GM19193 (cell line): ENCODE measurements at regions not wholly inside any gene's neighbourhood (a gene's known extent, or its start where the extent isn't known, plus 50 kb on each side); places are given as distances from the start of the nearest gene placed in this dataset.

ENCODE experiments used
- POLR2A ChIP-seq: IDR thresholded peaks from 4 replicates; pipeline ENCODE4 v1.6.1; 2011; ENCODE audit not compliant: insufficient read depth, insufficient read length; ENCODE audit errors: extremely low read depth

DNA sequence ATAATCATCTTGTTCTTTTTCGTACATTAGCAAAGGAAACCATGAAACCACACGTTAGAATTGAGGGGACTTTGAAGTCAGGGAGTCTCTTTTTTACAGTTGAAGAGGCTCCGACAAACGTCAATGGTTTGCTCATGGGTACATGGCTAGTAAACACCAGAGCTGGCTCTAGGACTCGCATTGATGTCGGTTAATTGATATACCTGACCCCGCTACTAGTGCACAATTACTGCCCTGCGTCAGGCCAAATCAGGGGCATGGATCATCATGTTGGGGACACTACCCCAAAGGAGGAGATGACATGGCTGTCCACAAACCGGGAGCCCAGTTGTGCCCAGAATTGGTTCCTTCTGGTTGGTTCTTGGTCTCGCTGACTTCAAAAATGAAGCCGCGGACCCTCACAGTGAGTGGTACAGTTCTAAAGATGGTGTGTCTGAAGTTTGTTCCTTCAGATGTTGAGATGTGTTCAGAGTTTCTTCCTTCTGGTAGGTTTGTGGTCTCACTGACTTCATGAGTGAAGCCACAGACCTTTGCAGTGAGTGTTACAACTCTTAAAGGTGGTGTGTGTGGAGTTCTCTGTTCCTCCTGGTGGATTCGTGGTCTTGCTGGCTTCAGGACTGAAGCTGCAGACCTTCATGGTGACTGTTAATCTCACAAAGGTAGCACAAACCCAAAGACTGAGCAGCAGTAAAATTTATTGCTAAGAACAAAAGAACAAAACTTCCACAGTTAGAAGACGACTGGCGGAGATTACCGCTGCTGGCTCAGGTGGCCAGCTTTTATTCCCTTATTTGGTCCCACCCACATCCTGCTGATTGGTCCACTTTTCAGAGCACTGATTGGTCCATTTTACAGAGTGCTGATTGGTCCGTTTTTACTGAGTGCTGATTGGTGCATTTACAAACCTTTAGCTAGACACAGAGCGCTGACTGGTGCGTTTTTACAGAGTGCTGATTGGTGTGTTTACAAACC, 126.9 kb upstream of the ERRFI1 start:
- no peak for TF ChIP-seq POLR2A

- no peak for TF ChIP-seq POLR2A
Observed at GRCh38 chr1:8151647-8152046, 125.5 kb upstream of the ERRFI1 start.

GRCh38 chr1:8147956-8148355, 121.8 kb upstream of the ERRFI1 start:
- TF ChIP-seq POLR2A, result no peak

- TF ChIP-seq POLR2A, result no peak
Observed at GRCh38 chr1:8146257-8146855, 120.2 kb upstream of the ERRFI1 start.

GRCh38 chr1:8145545-8146202, 119.6 kb upstream of the ERRFI1 start:
- no peak for TF ChIP-seq POLR2A

- TF ChIP-seq POLR2A, result no peak
Observed at GRCh38 chr1:8144323-8144722, 118.2 kb upstream of the ERRFI1 start.

DNA sequence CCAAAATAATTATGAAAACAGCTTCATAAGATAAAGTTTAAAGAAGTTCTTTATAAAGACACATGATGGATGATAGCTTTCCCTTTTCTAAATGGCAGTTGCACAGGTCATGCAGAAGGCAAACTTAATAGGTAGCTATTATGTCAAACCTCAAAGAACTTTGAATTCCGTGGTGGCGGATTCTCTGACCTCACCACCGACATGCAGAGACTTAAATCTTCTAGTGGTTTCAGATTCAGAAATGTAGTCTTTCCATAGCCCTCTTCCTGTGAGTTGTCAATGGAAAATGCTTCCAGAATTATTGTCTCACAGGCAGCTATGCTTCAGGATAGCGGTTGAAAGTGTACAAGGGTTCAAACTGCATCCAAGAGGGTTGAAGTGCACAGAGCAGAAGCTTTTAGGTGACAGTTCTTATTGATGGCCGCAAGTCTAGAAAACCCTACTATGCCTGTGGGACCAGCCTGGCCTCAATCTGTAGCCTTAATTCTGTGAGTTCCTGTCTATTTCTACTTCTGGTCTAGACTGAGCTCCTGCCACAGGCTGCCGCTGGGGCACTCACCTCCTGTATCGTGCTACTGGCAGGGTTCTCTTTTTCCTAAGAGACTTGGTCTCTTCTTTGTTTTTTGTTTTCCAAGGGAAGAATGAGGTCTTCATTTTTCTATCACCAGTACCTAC, 117.0 kb upstream of the ERRFI1 start:
- no peak for TF ChIP-seq POLR2A

GRCh38 chr1:8139941-8140340, 113.8 kb upstream of the ERRFI1 start:
- no peak for TF ChIP-seq POLR2A

- no peak for TF ChIP-seq POLR2A
Observed at GRCh38 chr1:8139383-8139782, 113.3 kb upstream of the ERRFI1 start.

- TF ChIP-seq POLR2A, result no peak
Observed at GRCh38 chr1:8138673-8139072, 112.6 kb upstream of the ERRFI1 start.

DNA sequence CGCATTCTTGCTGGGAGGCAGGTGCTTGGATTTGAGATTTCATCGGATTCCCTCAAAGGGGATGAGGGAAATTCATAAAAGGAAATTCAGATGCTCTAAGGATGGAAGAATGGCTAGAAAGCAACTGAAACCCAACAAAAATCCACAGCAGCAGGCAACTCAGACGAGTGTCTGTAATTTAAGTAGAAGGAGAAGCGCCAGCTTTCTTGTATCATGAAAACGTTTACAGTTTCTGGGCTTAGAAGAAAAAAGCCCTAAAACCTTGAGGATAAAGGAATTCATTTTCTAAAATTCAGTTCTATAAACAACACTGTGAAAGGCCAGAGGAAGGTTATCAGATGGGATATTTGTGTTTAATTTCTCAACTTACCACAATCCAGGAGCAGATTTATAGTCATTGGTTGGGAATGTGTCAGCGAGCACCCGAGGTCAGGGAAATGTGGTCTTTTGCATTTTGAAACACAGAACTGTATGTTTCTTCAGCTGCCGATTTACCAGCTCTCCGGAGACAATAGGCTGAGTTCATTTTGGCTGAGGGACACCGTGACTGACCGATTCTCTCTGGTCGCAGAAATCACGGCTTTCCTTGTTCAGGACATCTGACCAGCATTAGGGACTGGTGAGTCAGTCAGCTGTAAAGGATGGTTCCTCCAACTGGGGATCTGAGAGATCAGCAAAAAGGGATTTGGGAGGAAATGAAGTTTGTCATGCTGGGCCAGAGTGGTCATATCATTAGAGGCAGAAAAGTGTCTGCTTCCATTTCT, 111.6 kb upstream of the ERRFI1 start:
- no peak for TF ChIP-seq POLR2A

- TF ChIP-seq POLR2A, result no peak
Observed at GRCh38 chr1:8136766-8137165, 110.7 kb upstream of the ERRFI1 start.

DNA sequence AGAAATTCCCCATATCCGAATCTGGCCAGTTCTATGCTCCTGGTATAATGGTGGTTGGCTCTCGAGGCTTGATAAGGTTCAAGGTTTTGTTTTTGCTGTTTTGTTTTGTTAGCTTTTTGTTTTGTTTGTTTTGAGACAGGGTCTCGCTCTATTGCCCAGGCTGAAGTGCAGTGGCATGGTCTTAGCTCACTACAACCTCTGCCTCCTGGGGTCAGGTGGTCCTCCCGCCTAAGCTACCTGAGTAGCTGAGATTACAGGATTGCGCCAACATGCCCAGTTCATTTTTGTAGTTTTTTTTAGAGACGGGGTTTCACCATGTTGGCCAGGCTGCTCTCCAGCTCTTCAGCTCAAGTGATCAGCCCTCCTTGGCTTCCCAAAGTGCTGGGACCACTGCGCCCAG, 109.1 kb upstream of the ERRFI1 start:
- no peak for TF ChIP-seq POLR2A

DNA sequence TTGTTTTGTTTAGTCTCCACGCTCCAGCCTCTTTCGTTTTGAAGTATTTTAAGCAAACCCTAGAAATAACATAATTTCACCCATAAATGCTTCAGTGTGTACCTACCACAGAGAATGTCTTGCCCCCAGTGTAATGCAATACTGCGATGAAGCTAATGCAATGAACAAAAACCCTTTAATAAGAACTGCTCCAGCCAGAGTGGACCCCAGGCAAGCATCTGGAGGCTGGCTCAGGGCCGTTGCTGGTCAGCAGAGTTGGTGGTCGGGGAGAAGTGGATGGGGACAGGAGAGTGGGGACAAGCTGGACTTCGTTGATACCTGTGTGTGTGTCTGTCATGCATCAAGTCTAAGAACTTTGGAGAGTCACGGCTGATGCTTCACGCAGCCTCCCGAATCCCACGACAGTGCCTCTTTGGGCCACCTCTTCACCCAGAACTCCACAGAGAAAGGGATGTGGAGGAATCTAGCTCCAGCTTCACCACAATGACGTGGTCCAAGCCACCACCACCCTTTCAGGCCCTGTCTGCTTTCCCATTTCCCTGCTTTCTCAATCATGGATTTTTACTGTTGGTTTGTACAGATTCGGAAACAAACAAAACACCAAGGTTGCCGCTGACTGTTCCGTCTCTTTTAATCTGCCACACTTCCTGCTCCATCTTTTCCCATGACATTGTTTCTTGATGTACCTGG, 108.6 kb upstream of the ERRFI1 start:
- no peak for TF ChIP-seq POLR2A
